ENCODE measurements at regions not wholly inside any gene's neighbourhood (a gene's known extent, or its start where the extent isn't known, plus 50 kb on each side); places are given as distances from the start of the nearest gene placed in this dataset.

GRCh38 chr7:26006426-26006825 is 145.6 kb upstream of the NFE2L3 start:
- intact Hi-C loops (cut with DNase I): no loop called here
- DNase-seq: no peak
- no peak for ATAC-seq

DNA sequence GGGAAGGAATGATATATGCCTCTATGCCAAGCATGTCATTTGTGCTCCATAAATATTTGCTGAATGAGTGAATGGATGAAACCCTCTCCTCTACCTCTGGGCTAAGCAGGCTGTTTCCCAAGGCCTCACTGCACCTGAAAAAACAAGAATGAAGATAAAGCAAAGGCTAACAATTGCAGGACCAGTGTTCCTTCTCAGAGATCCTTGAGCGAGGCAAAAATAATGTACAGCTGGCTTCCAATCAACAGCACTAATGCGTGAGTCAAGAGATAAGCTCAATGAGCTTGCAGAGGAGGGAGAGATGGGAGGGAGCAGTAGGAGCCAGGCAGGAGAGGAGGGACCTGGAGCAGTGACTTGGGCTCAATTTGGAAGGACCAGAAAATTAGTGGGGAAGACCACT is 144.5 kb upstream of the NFE2L3 start:
- no peak for DNase-seq
- intact Hi-C loops (cut with DNase I): no loop called here
- ATAC-seq: no peak

DNA sequence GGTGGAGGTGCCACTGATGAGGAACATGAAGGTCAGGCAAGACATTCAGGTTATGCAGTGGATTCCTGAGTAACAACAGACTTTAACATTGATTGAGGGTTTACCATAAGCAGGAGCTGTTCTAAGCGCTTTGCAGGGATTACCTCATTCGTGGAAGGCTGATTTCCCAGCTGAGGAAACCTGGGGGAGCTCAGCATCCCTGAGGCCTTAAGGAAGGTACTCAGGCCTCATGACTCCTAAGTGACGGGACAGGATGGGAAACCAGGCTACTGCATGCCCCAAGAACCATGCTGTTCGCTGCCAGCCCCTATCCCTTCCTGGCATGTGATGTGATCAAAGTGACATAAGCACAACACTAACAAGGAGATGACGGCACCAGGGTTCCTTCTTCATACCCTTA is 143.6 kb upstream of the NFE2L3 start:
- intact Hi-C loops (cut with DNase I): no loop called here
- ATAC-seq: no peak
- no peak for DNase-seq

GRCh38 chr7:26011039-26011696 is 140.8 kb upstream of the NFE2L3 start:
- DNase-seq: no peak
- intact Hi-C loops (cut with DNase I): no loop called here
- ATAC-seq: no peak

GRCh38 chr7:26013551-26014083 is 138.4 kb upstream of the NFE2L3 start:
- intact Hi-C loops (cut with DNase I): no loop called here
- no peak for ATAC-seq
- DNase-seq: no peak

DNA sequence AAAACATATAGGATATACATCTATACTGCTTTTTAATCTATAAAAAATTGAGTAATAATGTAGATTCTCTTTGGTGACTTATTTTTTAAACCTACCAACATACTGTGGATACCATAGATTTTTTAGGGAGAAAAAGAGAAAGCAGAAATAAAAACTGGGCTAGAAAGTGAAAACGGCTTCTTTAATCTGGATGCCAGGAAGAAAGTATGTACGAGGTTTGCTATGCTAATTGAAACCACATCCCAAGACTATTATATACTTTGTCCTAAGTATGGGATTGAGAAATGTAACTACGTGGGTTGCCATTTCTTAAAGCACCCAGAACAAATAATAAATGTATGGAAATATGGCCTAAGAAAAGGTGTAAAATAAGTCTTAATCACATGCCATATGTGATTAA is 129.0 kb upstream of the NFE2L3 start:
- intact Hi-C loops (cut with DNase I): no loop called here
- ATAC-seq (no peak), DNase-seq (no peak)

DNA sequence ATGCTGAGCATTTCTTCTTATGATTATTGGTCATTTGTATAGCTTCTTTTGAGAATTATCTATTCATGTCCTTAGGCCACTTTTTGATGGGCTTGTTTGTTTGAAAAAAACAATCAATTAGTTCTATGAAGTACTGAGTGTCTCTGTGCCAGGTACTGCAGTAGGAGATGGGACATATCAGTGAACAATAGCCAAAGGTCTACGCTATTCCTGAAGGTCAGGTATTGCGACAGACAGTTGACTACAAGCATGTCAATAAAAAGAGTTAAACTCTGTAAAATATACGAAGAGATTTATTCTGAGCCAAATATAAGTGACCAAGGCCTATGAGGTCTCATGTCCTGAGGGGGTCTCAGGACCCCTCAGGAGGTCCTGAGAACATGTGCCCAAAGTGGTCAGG is 122.1 kb upstream of the NFE2L3 start:
- intact Hi-C loops (cut with DNase I): no loop called here
- no peak for ATAC-seq
- no peak for DNase-seq

GRCh38 chr7:26034391-26034790 is 117.6 kb upstream of the NFE2L3 start:
- intact Hi-C loops (cut with DNase I): no loop called here
- ATAC-seq (no peak), DNase-seq (no peak)

GRCh38 chr7:26035552-26035951 is 116.4 kb upstream of the NFE2L3 start:
- DNase-seq (no peak), ATAC-seq (no peak)
- intact Hi-C loops (cut with DNase I): no loop called here

DNA sequence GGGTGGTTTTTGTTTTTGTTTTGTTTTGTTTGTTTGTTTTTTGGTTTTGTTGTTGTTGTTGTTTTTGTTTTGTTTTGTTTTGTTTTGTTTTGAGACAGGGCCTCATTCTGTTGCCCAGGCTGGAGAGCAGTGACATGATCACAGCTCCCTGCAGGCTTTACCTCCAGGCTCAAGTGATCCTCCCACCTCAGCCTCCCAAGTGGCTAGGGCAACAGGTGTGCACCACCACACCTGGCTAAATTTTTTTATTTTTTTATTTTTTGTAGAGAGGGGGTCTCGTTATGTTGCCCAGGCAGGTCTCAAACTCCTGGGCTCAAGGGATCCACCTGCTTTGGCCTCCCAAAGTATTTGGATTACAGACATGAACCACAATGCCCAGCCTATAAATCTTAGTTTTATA is 115.9 kb upstream of the NFE2L3 start:
- no peak for ATAC-seq
- intact Hi-C loops (cut with DNase I): no loop called here
- no peak for DNase-seq

DNA sequence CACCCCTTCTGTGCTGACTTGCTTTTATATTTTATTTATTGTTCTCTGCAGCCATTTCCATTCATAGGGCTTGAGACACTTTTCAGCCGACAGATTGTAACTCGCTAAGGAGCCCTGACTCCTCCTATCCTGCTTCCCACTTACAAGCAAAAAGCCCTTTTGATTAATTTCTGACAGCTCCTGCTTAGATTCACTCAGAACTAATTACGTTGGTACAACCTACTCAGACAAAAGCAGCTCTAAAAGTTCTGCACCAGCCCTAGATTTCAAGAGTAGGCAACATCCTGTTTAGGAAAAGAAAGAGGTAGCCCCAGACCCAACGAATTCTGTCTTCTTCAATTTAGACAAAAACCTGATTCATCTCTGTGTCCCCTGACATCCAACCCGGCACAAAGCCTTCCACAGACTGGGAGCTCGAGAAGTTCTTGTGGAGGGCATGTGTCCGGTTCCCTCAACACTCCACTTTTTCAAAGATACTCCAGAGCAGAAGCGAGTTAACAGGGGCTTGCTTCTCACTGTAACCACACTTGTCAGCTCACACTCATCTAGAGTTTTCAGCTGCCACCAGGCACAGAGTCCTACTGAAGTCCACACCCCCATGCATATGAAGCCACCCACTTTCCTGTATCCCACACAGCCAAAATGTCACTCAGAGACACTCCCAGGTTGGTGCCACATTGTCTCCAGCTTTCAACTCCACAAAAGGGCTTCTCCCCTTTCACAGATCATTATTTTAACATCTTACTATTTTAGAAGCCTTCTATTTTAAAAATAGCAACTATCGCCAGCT is 113.6 kb upstream of the NFE2L3 start:
- DNase-seq: no peak
- intact Hi-C loops (cut with DNase I): no loop called here
- no peak for ATAC-seq

GRCh38 chr7:26040085-26040484 is 111.9 kb upstream of the NFE2L3 start:
- no peak for ATAC-seq
- intact Hi-C loops (cut with DNase I): no loop called here
- no peak for DNase-seq

- DNase-seq: no peak
- intact Hi-C loops (cut with DNase I): no loop called here
- ATAC-seq: no peak
Measured at GRCh38 chr7:26042237-26042636, 109.8 kb upstream of the NFE2L3 start.

- ATAC-seq: no peak
- intact Hi-C loops (cut with DNase I): no loop called here
- no peak for DNase-seq
Measured at GRCh38 chr7:26043801-26044200, 108.2 kb upstream of the NFE2L3 start.

GRCh38 chr7:26044320-26044719 is 107.7 kb upstream of the NFE2L3 start:
- DNase-seq (no peak), ATAC-seq (no peak)
- intact Hi-C loops (cut with DNase I): no loop called here

GRCh38 chr7:26046150-26046549 is 105.8 kb upstream of the NFE2L3 start:
- no peak for DNase-seq
- ATAC-seq: no peak

DNA sequence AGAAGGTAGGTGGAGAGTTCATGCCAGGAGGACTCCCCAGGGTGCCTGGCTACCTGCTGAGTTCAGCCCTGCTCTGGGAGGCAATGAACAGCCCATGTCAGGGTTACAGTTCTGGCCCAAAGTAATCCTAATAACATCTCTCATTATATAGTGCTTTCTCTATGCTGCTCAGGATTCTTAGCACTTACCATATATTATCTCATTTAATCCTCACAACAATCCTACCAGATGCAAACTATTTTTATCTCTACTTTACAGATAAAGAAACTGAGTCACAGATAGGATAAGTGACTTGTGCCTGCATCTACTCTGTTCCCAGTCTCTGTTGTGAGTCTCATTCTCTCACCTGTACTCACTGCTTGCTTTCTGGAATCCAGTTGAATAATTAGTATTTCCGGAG is 105.1 kb upstream of the NFE2L3 start:
- intact Hi-C loops (cut with DNase I): no loop called here
- DNase-seq: no peak
- ATAC-seq: no peak

More at GRCh38 chr7:26046150-26046549, 105.8 kb upstream of the NFE2L3 start:
- intact Hi-C loops (cut with DNase I): no loop called here

DNA sequence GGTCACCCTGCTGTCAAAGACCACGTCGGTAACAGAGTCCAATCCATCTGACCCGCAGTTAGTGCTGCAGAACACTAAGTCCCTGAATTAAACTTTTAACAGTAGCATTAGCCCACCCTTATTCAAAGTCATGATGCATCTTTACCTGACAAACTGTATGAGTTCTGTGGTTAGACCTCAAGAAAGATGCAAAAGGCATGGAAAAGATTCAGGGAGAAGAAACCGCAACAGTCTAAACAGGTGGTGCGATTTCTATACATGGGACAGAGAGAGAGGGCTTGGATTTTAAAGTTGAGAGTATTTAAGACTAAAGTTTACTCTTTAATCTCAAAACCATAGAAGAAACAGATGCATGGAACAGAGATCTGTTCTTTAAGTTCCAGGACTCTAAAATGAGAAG is 103.3 kb upstream of the NFE2L3 start:
- ATAC-seq (no peak), DNase-seq (no peak)
- intact Hi-C loops (cut with DNase I): no loop called here

DNA sequence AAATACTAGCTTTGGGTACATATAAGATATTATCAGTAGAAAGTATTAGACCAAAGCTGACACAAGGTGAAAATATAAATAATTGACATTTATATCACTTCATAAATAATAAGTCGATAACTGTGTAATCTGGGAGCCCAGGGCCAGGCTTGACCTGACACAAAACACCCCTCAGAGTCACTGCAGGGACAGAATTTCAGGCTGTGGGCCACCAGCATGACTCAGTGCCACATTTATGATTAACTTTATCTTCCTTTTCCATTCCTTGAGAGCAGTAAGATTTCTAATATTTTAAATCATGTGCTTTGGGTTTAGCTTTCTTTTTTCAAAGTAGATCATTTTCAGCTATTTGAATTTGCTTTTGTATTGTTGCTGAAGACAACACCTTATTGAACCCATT is 102.9 kb upstream of the NFE2L3 start:
- intact Hi-C loops (cut with DNase I): no loop called here
- ATAC-seq (no peak), DNase-seq (no peak)

- intact Hi-C loops (cut with DNase I): no loop called here
- no peak for ATAC-seq
Measured at GRCh38 chr7:26051021-26051420, 101.0 kb upstream of the NFE2L3 start.

GRCh38 chr7:26052706-26053105 is 99.3 kb upstream of the NFE2L3 start:
- DNase-seq: no peak
- no peak for ATAC-seq
- intact Hi-C loops (cut with DNase I): no loop called here

More at GRCh38 chr7:26051021-26051420, 101.0 kb upstream of the NFE2L3 start:
- no peak for DNase-seq

All from left cardiac atrium (tissue), 4 donors.